K562 (cell line): ENCODE measurements at regions not wholly inside any gene's neighbourhood (a gene's known extent, or its start where the extent isn't known, plus 50 kb on each side); places are given as distances from the start of the nearest gene placed in this dataset.

ENCODE experiments used
- CCNT2 ChIP-seq: IDR thresholded peaks from 2 replicates; pipeline ENCODE4 v1.6.1; 2011; ENCODE audit warnings: borderline replicate concordance, low read depth, mild to moderate bottlenecking, moderate library complexity, mixed read lengths, low read length; ENCODE audit not compliant: insufficient read length; ENCODE audit errors: extremely low read depth
- KDM4B ChIP-seq, 2 experiments: fragments of 450-650 bp in 1 of 2; sonication (generic) in 1 of 2; IDR thresholded peaks; 2 replicates each; pipeline ENCODE4 v1.6.1; 2016 to 2017; ENCODE audit warnings: borderline replicate concordance in 2 of 2, antibody characterized with exemption in 1 of 2, low read depth in 1 of 2, mild to moderate bottlenecking in 1 of 2
- MYNN ChIP-seq, 2 experiments: sonication (generic); formaldehyde crosslinking in 1 of 2; IDR thresholded peaks; 2 replicates each; pipeline versions ENCODE4 v1.5.0 to v1.6.1; 2016 to 2020; ENCODE audit warnings: antibody characterized with exemption in 1 of 2, missing genetic modification reagents in 1 of 2
- NFIX ChIP-seq: fragments of 250-450 bp; sonication (Bioruptor Pico); IDR thresholded peaks from 2 replicates; pipeline ENCODE4 v1.4.0; 2020; ENCODE audit warnings: low read depth, mild to moderate bottlenecking, moderate library complexity
- SMAD1 ChIP-seq: fragments of 150-350 bp; IDR thresholded peaks from 2 replicates; pipeline ENCODE4 v1.6.1; 2014; ENCODE audit warnings: low read length, low read depth; ENCODE audit not compliant: partially characterized antibody
- ZNF41 ChIP-seq: fragments of 250-450 bp; sonication (Bioruptor Pico); conservative IDR thresholded peaks from 2 replicates; pipeline ENCODE4 v1.4.0; 2020; ENCODE audit warnings: mild to moderate bottlenecking
- ZNF717 ChIP-seq: fragments of 250-450 bp; sonication (Bioruptor Pico); IDR thresholded peaks from 2 replicates; pipeline ENCODE4 v1.5.0; 2021
- TF ChIP-seq, protein P1 (sequence below), 2 experiments: IDR thresholded peaks in 1 of 2; conservative IDR thresholded peaks in 1 of 2; 2 replicates each; pipeline ENCODE4 v1.6.1; 2016; ENCODE audit warnings: low read depth in 2 of 2, mild to moderate bottlenecking in 1 of 2, missing compliant biosample characterization in 1 of 2, missing genetic modification characterization in 1 of 2, moderate library complexity in 1 of 2
- TF ChIP-seq, protein P2 (sequence below): sonication (generic); formaldehyde crosslinking; IDR thresholded peaks from 2 replicates; pipeline ENCODE4 v1.9.0; 2022; ENCODE audit warnings: mild to moderate bottlenecking, missing genetic modification reagents
- TF ChIP-seq, protein P3 (sequence below): IDR thresholded peaks from 2 replicates; pipeline ENCODE4 v1.6.1; 2011; ENCODE audit not compliant: insufficient read length; ENCODE audit errors: extremely low read depth
- TF ChIP-seq, protein P4 (sequence below): fragments of 450-650 bp; formaldehyde crosslinking; IDR thresholded peaks from 2 replicates; pipeline ENCODE4 v1.4.0; 2020; ENCODE audit warnings: mild to moderate bottlenecking, mixed read lengths

DNA sequence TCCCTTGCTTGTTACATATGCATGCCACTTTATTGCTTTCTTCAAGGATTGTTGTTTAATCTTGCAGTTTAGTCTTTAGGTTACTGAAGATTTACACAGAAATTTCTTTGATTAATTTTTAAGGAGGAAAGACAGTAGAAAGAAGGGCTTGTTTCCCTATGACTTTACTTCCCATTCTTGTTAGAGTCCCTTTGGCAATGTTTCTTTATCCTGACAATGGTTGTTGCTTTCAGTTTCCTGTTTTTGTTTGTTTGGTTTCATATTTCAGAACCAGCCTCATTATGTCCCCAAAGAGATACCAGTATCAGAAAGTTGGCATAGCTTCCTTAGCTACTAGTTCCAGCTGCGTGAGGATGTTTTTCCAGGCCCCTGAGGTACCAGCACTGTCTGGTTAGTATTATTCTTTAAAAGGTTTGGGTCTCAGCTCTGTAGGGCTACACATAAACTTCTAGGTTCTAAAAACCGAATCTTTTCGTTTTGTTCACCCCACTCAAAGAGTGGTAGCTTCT, 61.3 kb upstream of the UNC5C start (continued):
- TF ChIP-seq, protein P1, sequence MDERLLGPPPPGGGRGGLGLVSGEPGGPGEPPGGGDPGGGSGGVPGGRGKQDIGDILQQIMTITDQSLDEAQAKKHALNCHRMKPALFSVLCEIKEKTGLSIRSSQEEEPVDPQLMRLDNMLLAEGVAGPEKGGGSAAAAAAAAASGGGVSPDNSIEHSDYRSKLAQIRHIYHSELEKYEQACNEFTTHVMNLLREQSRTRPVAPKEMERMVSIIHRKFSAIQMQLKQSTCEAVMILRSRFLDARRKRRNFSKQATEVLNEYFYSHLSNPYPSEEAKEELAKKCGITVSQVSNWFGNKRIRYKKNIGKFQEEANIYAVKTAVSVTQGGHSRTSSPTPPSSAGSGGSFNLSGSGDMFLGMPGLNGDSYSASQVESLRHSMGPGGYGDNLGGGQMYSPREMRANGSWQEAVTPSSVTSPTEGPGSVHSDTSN (CRISPR knock-in tag; IDR thresholded peaks at IDR 0.05; ENCODE audit: low read depth) = no peak
- TF ChIP-seq, protein P1 (tag; conservative IDR thresholded peaks at IDR 0.05; ENCODE audit: low read depth) = no peak
- TF ChIP-seq SMAD1 (no peak), CCNT2 (no peak), KDM4B (IDR thresholded peaks at IDR 0.05; ENCODE audit: borderline replicate concordance in 2 of 2, low read depth in 1 of 2) (no peak), NFIX (CRISPR knock-in tag) (no peak), ZNF717 (CRISPR knock-in tag) (no peak), ZNF41 (CRISPR knock-in tag) (no peak), MYNN (IDR thresholded peaks at IDR 0.05) (no peak), MYNN (CRISPR knock-in tag; IDR thresholded peaks at IDR 0.05) (no peak)
- TF ChIP-seq, protein P2, sequence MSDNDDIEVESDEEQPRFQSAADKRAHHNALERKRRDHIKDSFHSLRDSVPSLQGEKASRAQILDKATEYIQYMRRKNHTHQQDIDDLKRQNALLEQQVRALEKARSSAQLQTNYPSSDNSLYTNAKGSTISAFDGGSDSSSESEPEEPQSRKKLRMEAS (CRISPR knock-in tag) = no peak
- TF ChIP-seq, protein P3, sequence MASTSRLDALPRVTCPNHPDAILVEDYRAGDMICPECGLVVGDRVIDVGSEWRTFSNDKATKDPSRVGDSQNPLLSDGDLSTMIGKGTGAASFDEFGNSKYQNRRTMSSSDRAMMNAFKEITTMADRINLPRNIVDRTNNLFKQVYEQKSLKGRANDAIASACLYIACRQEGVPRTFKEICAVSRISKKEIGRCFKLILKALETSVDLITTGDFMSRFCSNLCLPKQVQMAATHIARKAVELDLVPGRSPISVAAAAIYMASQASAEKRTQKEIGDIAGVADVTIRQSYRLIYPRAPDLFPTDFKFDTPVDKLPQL = no peak
- TF ChIP-seq, protein P4, sequence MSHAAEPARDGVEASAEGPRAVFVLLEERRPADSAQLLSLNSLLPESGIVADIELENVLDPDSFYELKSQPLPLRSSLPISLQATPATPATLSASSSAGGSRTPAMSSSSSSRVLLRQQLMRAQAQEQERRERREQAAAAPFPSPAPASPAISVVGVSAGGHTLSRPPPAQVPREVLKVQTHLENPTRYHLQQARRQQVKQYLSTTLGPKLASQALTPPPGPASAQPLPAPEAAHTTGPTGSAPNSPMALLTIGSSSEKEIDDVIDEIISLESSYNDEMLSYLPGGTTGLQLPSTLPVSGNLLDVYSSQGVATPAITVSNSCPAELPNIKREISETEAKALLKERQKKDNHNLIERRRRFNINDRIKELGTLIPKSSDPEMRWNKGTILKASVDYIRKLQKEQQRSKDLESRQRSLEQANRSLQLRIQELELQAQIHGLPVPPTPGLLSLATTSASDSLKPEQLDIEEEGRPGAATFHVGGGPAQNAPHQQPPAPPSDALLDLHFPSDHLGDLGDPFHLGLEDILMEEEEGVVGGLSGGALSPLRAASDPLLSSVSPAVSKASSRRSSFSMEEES = no peak
- TF ChIP-seq, all 486 proteins: peak for 0
